ENCODE measurements at regions not wholly inside any gene's neighbourhood (a gene's known extent, or its start where the extent isn't known, plus 50 kb on each side); places are given as distances from the start of the nearest gene placed in this dataset.
"Not testable (repeated sequence)": the region's sequence is repeated elsewhere in the genome, so short reads cannot be mapped to it uniquely, and the experiment has no call there.

GRCh38 chr5:167361795-167362194 is 929.6 kb upstream of the WWC1 start:
- DNase-seq: no peak

GRCh38 chr5:167363065-167363464 is 928.4 kb upstream of the WWC1 start:
- DNase-seq: no peak

DNA sequence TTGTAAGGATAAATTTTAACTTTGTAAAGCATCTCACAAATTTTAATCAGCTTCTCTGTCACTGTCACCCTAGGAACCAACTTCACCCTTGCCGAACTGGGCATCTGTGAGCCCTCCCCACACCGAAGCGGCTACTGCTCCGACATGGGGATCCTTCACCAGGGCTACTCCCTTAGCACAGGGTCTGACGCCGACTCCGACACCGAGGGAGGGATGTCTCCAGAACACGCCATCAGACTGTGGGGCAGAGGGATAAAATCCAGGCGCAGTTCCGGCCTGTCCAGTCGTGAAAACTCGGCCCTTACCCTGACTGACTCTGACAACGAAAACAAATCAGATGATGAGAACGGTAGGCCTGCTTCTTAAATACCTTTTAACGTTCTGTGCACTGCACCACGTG is 916.3 kb upstream of the WWC1 start:
- no peak for DNase-seq

DNA sequence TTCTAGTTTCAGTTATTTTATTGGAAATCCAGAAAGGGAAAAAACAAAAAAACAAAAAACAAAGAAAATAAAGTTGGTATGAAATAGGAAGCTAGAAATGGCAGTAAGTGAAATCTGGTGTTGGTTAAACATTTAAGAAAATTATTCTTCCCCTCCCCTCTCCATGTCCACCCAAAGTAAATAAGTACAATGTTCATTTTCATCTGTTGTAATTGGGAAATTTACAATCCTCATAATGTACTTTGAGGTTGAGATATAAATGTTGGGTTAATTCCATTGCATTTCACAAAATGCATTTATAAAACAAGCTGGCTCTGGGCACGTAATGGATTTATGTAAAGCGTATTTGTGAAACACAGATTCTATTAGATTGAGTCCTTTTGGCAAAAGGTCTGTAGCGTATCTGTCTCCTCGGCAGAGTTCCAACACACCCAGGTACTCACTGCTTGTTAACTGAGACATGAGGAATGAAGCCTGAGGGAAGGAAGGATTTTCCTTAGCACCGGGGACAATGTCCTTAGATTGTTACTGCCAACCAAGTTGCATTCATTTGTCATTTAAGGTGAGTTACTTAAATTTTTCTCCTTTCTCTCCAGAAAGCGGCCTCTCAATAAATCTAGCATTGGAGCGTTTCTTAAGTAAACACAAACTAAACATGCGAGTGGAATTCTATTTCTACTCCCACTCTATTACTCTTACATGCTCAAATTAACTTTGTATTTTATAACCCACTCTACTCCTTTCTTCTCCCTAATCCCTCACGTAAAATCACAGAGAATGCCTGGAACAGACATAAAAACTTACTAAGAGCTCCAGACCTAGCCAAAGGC is 912.3 kb upstream of the WWC1 start:
- no peak for DNase-seq

DNA sequence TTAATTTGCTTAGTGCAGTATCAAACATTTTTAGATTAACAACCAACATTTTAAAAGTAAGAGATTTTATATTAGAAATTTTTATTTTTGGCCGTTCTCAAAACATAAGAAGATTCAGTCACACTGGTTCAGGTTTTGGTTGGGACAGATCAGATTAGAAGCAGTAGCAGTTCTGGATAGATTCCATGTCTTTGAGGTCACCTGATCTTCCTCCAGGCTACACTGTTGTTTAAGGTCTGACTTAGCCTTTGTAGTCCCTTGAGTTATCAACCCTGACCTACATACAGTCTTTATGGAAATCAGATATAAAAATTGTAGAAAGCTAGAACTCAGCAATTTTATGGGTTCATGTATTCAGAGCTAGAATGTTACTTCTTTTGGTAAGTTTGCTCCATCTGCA is 910.0 kb upstream of the WWC1 start:
- no peak for DNase-seq

DNA sequence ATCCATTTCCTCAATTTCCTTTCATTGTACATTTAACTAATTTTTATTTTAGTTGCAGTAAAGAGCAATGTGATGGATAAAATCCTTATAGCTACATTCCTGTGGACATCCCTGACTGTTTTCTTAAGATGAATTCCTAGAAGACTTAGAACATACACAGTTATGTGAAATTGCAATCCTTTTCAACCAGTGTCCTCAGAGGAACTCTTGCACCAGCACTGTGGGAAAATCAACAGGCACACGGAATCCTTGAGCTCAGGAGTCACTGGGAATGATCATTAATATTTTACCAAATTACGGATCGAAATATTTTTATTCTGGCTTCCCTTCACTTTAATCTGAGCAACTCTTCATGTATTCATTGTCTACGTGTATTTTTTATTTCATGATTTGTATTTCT is 901.9 kb upstream of the WWC1 start:
- no peak for DNase-seq

DNA sequence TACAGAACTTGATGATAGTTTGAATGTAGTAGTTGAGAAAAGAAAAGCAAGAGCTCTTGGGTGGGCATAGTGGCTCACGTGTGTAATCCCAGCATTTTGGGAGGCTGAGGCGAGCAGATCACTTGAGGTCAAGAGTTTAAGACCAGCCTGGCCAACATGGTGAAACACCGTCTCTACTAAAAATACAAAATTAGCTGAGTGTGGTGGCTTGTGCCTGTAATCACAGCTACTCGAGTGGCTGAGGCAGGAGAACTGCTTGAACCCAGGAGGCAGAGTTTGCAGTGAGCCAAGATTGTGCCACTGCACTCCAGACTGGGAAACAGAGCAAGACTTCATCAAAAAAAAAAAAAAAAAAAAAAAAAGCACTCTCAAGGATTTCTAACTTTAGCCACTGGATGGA is 900.2 kb upstream of the WWC1 start:
- not testable (repeated sequence) for DNase-seq

DNA sequence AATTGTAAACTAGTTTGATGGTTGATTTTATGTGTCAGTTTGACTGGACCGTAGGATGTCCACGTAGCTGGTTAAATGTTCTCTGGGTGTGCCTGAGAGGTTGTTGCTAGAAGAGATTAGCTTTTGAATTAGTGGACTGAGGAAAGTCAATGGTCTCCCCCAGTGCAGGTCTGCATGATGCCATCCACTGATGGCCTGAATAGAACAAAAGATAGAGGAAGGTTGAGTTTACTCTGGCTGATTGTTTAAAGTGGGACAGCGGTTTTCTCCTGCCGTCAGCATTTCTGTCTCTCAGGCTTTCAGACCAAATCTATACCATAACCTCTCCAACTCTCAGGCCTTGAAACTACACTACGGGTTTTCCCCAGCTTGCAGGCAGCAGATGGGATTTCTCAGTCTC is 899.2 kb upstream of the WWC1 start:
- DNase-seq: no peak

GRCh38 chr5:167393358-167393757 is 898.1 kb upstream of the WWC1 start:
- no peak for DNase-seq

- no peak for DNase-seq
Observed at GRCh38 chr5:167402671-167403070, 888.8 kb upstream of the WWC1 start.

DNA sequence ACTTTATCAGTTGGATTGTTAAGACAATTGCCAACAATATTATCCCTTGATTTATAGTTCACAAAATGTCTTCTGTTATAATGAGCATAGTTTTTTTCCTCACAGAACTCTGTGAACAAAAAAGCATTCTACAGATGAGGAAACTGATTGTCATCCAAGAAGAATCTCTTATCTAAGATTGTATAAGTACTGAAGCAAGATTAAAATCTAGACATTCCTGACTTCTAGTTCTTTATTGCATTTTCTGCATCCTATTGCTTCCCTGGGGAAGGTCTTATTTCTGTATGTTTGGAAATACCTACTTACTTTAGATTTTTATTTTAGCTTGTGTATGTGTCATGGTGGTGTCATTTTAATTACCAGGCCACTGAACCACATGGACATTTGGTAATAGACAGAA is 884.9 kb upstream of the WWC1 start:
- DNase-seq: no peak

DNA sequence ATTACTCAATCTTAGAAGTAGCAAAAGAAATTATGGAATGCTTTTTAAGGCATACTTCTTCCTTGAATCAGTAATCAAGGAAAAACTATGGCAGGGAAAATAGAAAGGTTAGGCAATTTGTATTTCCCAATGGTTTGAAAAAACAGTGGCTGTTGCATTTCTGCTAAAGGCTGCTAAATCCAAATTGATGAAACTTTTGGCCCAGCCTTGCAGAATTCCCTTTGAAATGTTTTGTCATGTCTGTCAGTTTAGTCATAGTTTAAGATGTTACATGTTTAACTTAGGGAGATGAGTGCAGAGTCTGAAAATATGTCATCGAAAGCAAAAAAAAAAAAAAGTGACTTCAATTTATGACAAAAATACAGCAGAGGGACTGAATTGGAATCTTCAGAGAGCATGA is 878.9 kb upstream of the WWC1 start:
- DNase-seq: no peak

GRCh38 chr5:167413506-167413905 is 877.9 kb upstream of the WWC1 start:
- no peak for DNase-seq

DNA sequence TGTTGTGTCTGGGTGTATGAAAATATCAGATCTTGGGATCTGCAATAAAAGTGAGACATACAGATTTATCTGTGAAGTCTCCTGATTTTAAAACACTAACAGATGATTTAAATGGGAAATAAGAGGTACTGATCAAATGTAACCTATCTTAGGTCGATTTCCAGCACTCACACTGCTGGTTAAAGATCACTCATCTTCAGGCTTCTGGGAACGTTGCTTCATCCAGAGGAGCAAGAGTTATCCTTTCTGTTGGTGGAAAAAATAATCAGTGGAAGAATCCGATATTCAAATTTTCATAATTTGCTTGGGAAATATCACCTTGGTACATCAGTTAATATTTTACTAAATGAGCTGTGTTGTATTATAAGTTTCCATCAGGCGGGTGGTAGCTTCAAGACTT is 876.8 kb upstream of the WWC1 start:
- no peak for DNase-seq

DNA sequence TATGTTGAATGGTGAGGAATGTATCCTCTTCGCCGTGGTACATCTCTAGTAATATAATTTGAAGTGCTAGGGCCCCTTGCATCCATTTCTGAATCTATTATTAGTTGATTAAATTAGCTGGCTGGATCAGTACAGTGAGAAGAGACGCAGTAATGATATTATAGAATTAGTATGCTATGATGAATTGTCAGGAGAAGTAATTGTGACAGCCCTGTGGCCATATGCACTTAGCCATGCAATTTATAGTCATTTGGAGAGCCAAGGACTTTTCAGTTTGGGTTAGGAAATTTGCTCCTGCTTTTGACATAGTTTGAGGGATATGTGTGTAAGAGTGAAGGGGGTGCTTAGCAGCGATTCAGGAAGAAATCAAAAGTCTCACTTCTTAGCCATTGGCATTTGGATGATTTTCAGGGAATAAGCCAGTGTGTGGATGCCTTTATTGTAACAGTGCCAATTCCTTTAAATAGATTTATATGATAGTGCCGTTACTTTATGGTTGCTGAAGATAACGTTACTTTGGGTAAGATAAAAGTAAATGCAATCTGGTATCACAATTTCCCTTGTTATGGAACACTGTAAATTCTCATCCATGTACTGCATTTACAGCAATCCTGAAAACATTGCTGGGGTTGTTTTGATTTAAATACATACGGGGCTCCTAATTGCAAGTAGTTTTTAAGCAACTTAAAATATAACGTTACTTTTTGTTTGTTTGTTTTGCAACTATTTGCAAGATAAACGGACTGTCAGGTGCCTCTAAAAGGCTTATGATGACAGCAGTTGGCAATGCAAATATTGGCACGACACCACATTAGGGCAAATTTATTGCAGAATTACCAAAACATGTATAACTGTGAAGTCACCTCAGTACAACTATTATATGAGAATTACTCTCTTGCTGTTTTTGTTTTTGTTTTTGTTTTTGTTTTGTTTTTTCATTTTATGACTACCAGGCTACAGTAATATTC is 875.4 kb upstream of the WWC1 start:
- no peak for DNase-seq

DNA sequence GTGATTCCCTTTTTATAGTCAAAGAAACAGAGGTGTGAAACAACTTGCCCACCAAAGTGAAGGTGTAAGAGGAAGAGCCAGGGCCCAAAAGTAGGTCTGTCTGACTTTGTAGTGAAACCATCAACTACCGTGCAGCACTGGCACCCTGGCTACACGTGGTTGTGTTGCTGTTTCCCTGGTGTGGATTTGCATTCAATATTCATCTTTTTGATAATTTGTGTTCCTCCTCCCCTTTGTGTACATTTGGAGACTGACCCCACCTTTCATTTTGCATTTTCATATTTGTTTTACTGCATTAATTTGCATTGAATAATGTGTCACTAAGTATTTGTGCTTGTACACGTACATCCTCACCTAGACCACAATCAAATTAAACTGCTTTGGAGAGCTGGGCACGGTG is 873.8 kb upstream of the WWC1 start:
- DNase-seq: no peak

GRCh38 chr5:167425161-167425560 is 866.3 kb upstream of the WWC1 start:
- no peak for DNase-seq

GRCh38 chr5:167426501-167426900 is 864.9 kb upstream of the WWC1 start:
- DNase-seq: no peak

GRCh38 chr5:167427641-167428040 is 863.8 kb upstream of the WWC1 start:
- not testable (repeated sequence) for DNase-seq

- no peak for DNase-seq
Observed at GRCh38 chr5:167440846-167441245, 850.6 kb upstream of the WWC1 start.

- no peak for DNase-seq
Observed at GRCh38 chr5:167442922-167443321, 848.5 kb upstream of the WWC1 start.

GRCh38 chr5:167447466-167448375 is 843.7 kb upstream of the WWC1 start:
- DNase-seq: no peak

DNA sequence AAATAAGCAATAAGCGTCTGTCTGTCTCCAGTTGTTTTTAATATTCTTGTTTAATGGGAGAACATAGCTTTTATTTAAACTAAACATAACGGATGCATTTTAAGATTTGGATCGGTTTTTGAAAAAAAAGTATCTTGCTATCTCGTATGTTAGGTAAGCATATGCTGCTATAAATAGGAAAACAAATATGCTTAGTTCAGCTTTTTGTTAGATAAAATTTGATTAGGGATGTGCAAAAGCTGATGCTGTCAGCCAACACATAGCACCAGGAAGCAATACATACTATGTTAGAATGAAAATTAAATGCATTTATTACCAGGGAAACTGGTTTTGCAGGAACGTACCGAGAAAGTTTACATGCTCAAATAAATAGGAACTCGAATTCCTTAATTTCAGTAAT is 843.1 kb upstream of the WWC1 start:
- DNase-seq: no peak
